ENCODE measurements at regions not wholly inside any gene's neighbourhood (a gene's known extent, or its start where the extent isn't known, plus 50 kb on each side); places are given as distances from the start of the nearest gene placed in this dataset.

DNA sequence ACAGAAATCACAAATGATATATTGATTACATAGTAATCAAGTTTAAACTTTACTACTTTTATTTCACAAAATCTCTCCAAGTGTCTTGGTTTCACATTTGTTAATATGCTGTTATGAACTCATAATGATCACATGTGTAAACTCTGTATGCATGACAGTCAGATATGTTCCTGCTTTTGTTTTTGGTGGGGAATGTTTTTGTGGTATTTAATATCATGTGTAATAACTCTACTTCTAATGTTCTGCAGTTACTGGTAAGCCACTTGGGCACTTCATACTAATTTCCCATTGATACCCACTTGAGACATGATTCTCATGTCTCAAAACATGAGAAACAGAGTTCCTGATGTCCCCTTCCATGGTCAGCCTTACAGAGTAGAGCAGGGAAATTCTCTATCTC lies 109.1 kb upstream of the INHBA start:
- Histone ChIP-seq H3K27me3 (ENCODE audit: control insufficient read depth in 1 of 2, insufficient read depth in 2 of 2, low read length in 2 of 2) (no peaks in the 10 kb centered on the region), H3K9ac (ENCODE audit: insufficient read depth, low read depth, low read length) (no peak overlapping the region), H3K36me3 (replicated peaks in 1 of 2; ENCODE audit: control insufficient read depth in 1 of 2, insufficient read depth in 2 of 2, low read length in 2 of 2) (no peaks in the 10 kb centered on the region), H3K4me3 (replicated peaks in 1 of 3; ENCODE audit: insufficient read depth in 1 of 3, low read depth in 2 of 3, low read length in 3 of 3) (no peak overlapping the region), H4K20me1 (ENCODE audit: insufficient read depth, low read length) (no peaks in the 10 kb centered on the region), H3K4me2 (ENCODE audit: low read depth, low read length) (no peak overlapping the region), H3K27ac (ENCODE audit: extremely low read length, insufficient read depth, low read length) (no peak overlapping the region), H3K9me3 (ENCODE audit: low read length) (no peaks in the 10 kb centered on the region), H3K79me2 (ENCODE audit: insufficient read depth, low read length) (no peaks in the 10 kb centered on the region), H3K4me1 (ENCODE audit: insufficient read depth, low read length) (no peaks in the 10 kb centered on the region), H2AFZ (ENCODE audit: low read length) (no peak overlapping the region)
- ATAC-seq (no peak), DNase-seq (ENCODE audit: low spot score) (no peak), FAIRE-seq (no peak)
- ChIA-PET CTCF (ENCODE audit: low intra/inter-chr PET ratio, low total read pairs) (no interaction called here), POLR2A (no interaction called here)
- intact Hi-C loops (cut with micrococcal nuclease; ENCODE audit: unreplicated experiment) (no loop called here), in situ Hi-C loops (cut with HindIII; ENCODE audit: extremely low pct_ligation_motif_present, low pct_unique_long_range_greater_than_20kb) (no loop called here)
- TF ChIP-seq TFE3 (CRISPR knock-in tag; IDR thresholded peaks at IDR 0.05), result no peak
- TF ChIP-seq, protein P1, sequence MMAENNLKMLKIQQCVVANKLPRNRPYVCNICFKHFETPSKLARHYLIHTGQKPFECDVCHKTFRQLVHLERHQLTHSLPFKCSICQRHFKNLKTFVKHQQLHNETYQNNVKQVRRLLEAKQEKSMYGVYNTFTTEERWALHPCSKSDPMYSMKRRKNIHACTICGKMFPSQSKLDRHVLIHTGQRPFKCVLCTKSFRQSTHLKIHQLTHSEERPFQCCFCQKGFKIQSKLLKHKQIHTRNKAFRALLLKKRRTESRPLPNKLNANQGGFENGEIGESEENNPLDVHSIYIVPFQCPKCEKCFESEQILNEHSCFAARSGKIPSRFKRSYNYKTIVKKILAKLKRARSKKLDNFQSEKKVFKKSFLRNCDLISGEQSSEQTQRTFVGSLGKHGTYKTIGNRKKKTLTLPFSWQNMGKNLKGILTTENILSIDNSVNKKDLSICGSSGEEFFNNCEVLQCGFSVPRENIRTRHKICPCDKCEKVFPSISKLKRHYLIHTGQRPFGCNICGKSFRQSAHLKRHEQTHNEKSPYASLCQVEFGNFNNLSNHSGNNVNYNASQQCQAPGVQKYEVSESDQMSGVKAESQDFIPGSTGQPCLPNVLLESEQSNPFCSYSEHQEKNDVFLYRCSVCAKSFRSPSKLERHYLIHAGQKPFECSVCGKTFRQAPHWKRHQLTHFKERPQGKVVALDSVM (CRISPR knock-in tag; IDR thresholded peaks at IDR 0.05), result no peak
- no TSS peak for BruUV-seq (replicated peaks)

DNA sequence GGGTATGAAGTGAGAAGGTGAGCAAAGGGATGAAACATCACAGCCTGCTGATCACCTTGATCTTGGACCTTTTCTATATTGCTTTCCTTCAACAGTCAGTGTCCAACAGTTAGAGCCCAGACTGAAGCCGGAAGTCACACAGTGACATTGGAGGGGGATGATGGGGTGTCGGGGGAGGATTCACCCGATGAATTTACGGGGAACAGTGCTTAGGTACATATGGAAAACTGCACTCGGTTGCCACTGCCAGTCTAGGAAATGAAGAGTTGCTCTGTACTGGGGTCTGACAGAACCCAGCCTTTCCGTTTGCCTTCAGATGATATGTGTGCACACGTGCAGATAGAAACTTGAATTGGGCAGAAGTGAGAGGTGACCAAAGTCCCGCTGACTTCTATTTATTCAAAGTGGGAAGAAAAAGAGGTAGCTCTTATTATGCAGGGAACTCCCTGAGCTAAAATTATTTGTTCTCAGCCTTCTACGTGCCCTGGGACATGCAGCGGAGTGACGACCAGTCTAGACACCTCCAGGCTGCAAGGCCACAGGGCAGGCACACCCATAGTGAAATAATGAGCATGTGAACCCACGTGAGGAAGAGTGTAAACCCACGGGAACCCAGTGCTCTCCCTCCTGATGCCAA lies 107.2 kb upstream of the INHBA start:
- H3K4me3 ChIP-seq (replicated peaks in 1 of 3; ENCODE audit: insufficient read depth in 1 of 3, low read depth in 2 of 3, low read length in 3 of 3), result no peak overlapping the region
- no TSS peak for BruUV-seq (replicated peaks)
- H3K79me2 ChIP-seq (ENCODE audit: insufficient read depth, low read length), result no peaks in the 10 kb centered on the region
- intact Hi-C loops (cut with micrococcal nuclease; ENCODE audit: unreplicated experiment) (no loop called here), in situ Hi-C loops (cut with HindIII; ENCODE audit: extremely low pct_ligation_motif_present, low pct_unique_long_range_greater_than_20kb) (no loop called here)
- ChIA-PET CTCF (ENCODE audit: low intra/inter-chr PET ratio, low total read pairs) (no interaction called here), POLR2A (no interaction called here)
- H3K4me1 ChIP-seq (ENCODE audit: insufficient read depth, low read length), result no peaks in the 10 kb centered on the region
- H3K36me3 ChIP-seq (replicated peaks in 1 of 2; ENCODE audit: control insufficient read depth in 1 of 2, insufficient read depth in 2 of 2, low read length in 2 of 2), result no peaks in the 10 kb centered on the region
- H2AFZ ChIP-seq (ENCODE audit: low read length), result no peak overlapping the region
- H4K20me1 ChIP-seq (ENCODE audit: insufficient read depth, low read length), result no peaks in the 10 kb centered on the region
- DNase-seq (ENCODE audit: low spot score) (no peak), FAIRE-seq (no peak), ATAC-seq (no peak)
- H3K9me3 ChIP-seq (ENCODE audit: low read length), result no peaks in the 10 kb centered on the region
- no peaks in the 10 kb centered on the region for H3K27me3 ChIP-seq (ENCODE audit: control insufficient read depth in 1 of 2, insufficient read depth in 2 of 2, low read length in 2 of 2)
- 14% methylated on average over 13 of the region's 13 CpGs for WGBS (ENCODE audit: low lambda C conversion rate)
- H3K9ac ChIP-seq (ENCODE audit: insufficient read depth, low read depth, low read length), result no peak overlapping the region
- H3K4me2 ChIP-seq (ENCODE audit: low read depth, low read length), result no peak overlapping the region
- H3K27ac ChIP-seq (ENCODE audit: extremely low read length, insufficient read depth, low read length), result no peak overlapping the region
- no peak for TF ChIP-seq ZNF501 (CRISPR knock-in tag; IDR thresholded peaks at IDR 0.05)
- no peak for TF ChIP-seq ZFX (CRISPR knock-in tag; IDR thresholded peaks at IDR 0.05; ENCODE audit: low read depth)
- no peak for TF ChIP-seq KIAA2018 (CRISPR knock-in tag; IDR thresholded peaks at IDR 0.05; ENCODE audit: borderline replicate concordance)
- TF ChIP-seq ZFYVE20 (CRISPR knock-in tag; IDR thresholded peaks at IDR 0.05; ENCODE audit: borderline replicate concordance, low read depth), result no peak

Measured in HepG2 (cell line).